Osteocyte (in vitro differentiated cells): ENCODE measurements at regions not wholly inside any gene's neighbourhood (a gene's known extent, or its start where the extent isn't known, plus 50 kb on each side); places are given as distances from the start of the nearest gene placed in this dataset.

ENCODE experiments used
- DNase-seq: peaks from one replicate; pipeline ENCODE4 v3.0.0; 2021; ENCODE audit warnings: mixed read lengths; ENCODE audit not compliant: unreplicated experiment; ENCODE audit errors: extremely low spot score
- H3K27ac Mint-ChIP-seq: one replicate; pipeline ENCODE4 v1.8.0; 2021; ENCODE audit warnings: mild to moderate bottlenecking, mixed read lengths; ENCODE audit not compliant: unreplicated experiment
- H3K27me3 Mint-ChIP-seq: one replicate; pipeline ENCODE4 v1.8.0; 2021; ENCODE audit warnings: mixed read lengths; ENCODE audit not compliant: unreplicated experiment
- H3K36me3 Mint-ChIP-seq: one replicate; pipeline ENCODE4 v1.8.0; 2021; ENCODE audit warnings: mixed read lengths; ENCODE audit not compliant: unreplicated experiment
- H3K4me1 Mint-ChIP-seq: one replicate; pipeline ENCODE4 v1.8.0; 2021; ENCODE audit warnings: mixed read lengths; ENCODE audit not compliant: unreplicated experiment
- H3K4me3 Mint-ChIP-seq: one replicate; pipeline ENCODE4 v1.8.0; 2021; ENCODE audit warnings: mild to moderate bottlenecking, moderate library complexity, mixed read lengths; ENCODE audit not compliant: unreplicated experiment
- H3K9me3 Mint-ChIP-seq: one replicate; pipeline ENCODE4 v1.8.0; 2021; ENCODE audit warnings: mixed read lengths; ENCODE audit not compliant: unreplicated experiment
- TF ChIP-seq, protein P1 (sequence below): fragments of 200-600 bp; sonication (generic); IDR thresholded peaks from 2 replicates; pipeline ENCODE4 v1.5.0; 2021; ENCODE audit warnings: antibody characterized with exemption, mild to moderate bottlenecking, moderate library complexity

DNA sequence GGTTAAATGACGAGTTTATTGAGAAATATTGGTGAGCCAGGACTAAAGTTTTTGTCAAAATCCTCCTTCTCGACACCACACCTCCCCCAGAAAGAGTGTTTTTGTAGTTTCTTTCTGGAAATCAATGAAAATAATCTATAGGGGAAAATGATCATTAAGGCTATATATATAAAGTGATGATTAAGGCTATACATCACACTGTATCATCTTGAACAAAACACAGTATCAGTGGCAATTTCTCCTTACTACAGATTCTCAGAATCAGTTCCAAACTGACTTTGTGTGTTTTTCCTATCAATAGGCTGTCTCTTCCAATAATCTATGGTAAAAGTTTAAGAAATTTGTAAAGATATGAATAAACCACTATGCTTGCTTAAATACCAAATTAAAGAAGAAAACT lies 81.7 kb downstream of the IFNG-AS1 start:
- Mint-ChIP-seq H3K36me3 (no peaks in the 10 kb centered on the region), H3K9me3 (peaks cover 17% of the 10 kb centered on the region), H3K27me3 (peaks cover 16% of the 10 kb centered on the region), H3K27ac (no peak overlapping the region), H3K4me3 (no peak overlapping the region), H3K4me1 (no peaks in the 10 kb centered on the region)
- TF ChIP-seq, protein P1, sequence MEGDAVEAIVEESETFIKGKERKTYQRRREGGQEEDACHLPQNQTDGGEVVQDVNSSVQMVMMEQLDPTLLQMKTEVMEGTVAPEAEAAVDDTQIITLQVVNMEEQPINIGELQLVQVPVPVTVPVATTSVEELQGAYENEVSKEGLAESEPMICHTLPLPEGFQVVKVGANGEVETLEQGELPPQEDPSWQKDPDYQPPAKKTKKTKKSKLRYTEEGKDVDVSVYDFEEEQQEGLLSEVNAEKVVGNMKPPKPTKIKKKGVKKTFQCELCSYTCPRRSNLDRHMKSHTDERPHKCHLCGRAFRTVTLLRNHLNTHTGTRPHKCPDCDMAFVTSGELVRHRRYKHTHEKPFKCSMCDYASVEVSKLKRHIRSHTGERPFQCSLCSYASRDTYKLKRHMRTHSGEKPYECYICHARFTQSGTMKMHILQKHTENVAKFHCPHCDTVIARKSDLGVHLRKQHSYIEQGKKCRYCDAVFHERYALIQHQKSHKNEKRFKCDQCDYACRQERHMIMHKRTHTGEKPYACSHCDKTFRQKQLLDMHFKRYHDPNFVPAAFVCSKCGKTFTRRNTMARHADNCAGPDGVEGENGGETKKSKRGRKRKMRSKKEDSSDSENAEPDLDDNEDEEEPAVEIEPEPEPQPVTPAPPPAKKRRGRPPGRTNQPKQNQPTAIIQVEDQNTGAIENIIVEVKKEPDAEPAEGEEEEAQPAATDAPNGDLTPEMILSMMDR: no peak
- DNase-seq: no peak
